IPS-NIHi7 (cell line): ENCODE measurements at regions not wholly inside any gene's neighbourhood (a gene's known extent, or its start where the extent isn't known, plus 50 kb on each side); places are given as distances from the start of the nearest gene placed in this dataset.

Source experiments
- DNase-seq: peaks from one replicate; pipeline ENCODE4 v3.0.0; 2012; ENCODE audit warnings: mixed read lengths; ENCODE audit errors: extremely low spot score

GRCh38 chr4:22970665-22971064, 277.9 kb downstream of the GBA3 start:
- no peak for DNase-seq

GRCh38 chr4:22969287-22969896, 276.7 kb downstream of the GBA3 start:
- no peak for DNase-seq

- peak; percentile 31 for DNase-seq
Measured at GRCh38 chr4:22962295-22962694, 269.6 kb downstream of the GBA3 start.

- DNase-seq = no peak
Measured at GRCh38 chr4:22959483-22959882, 266.7 kb downstream of the GBA3 start.

- DNase-seq = no peak
Measured at GRCh38 chr4:22957774-22958309, 265.1 kb downstream of the GBA3 start.

- DNase-seq = no peak
Measured at GRCh38 chr4:22949161-22949855, 256.6 kb downstream of the GBA3 start.

- DNase-seq = no peak
Measured at GRCh38 chr4:22947851-22948250, 255.1 kb downstream of the GBA3 start.

GRCh38 chr4:22942920-22943559, 250.3 kb downstream of the GBA3 start:
- DNase-seq = no peak

- DNase-seq = no peak
Measured at GRCh38 chr4:22941688-22942375, 249.1 kb downstream of the GBA3 start.

- no peak for DNase-seq
Measured at GRCh38 chr4:22932326-22932725, 239.6 kb downstream of the GBA3 start.

- DNase-seq = no peak
Measured at GRCh38 chr4:22922426-22922825, 229.7 kb downstream of the GBA3 start.

GRCh38 chr4:22921936-22922335, 229.2 kb downstream of the GBA3 start:
- no peak for DNase-seq

- no peak for DNase-seq
Measured at GRCh38 chr4:22911285-22911684, 218.5 kb downstream of the GBA3 start.

GRCh38 chr4:22910200-22910599, 217.5 kb downstream of the GBA3 start:
- no peak for DNase-seq

- no peak for DNase-seq
Measured at GRCh38 chr4:22906045-22906444, 213.3 kb downstream of the GBA3 start.

- DNase-seq = no peak
Measured at GRCh38 chr4:22903913-22904312, 211.2 kb downstream of the GBA3 start.

- no peak for DNase-seq
Measured at GRCh38 chr4:22901631-22902030, 208.9 kb downstream of the GBA3 start.

- DNase-seq = no peak
Measured at GRCh38 chr4:22900876-22901275, 208.1 kb downstream of the GBA3 start.

GRCh38 chr4:22897520-22898108, 204.9 kb downstream of the GBA3 start:
- peak; percentile 64 for DNase-seq

- DNase-seq = no peak
Measured at GRCh38 chr4:22895482-22895881, 202.7 kb downstream of the GBA3 start.

- DNase-seq = no peak
Measured at GRCh38 chr4:22884157-22884556, 191.4 kb downstream of the GBA3 start.

- no peak for DNase-seq
Measured at GRCh38 chr4:22881411-22881810, 188.7 kb downstream of the GBA3 start.
